A549 (cell line): ENCODE measurements at regions not wholly inside any gene's neighbourhood (a gene's known extent, or its start where the extent isn't known, plus 50 kb on each side); places are given as distances from the start of the nearest gene placed in this dataset.

Source experiments
- ATAC-seq, 2 experiments: fragments of 200-7000 bp in 1 of 2; fragments of >200 bp in 1 of 2; cut with Nextera tagmentation in 1 of 2; cut with Tn5 transposase in 1 of 2; 3 replicates each; pipeline versions ENCODE4 v1.8.0 to v1.9.1; 2018 to 2020; ENCODE audit warnings: mild to moderate bottlenecking in 1 of 2, moderate library complexity in 1 of 2
- CTCF ChIA-PET: fragments of 300-600 bp; sonication (Branson Sonifier 250); formaldehyde crosslinking; extraction: SDS; loops from one replicate; lab custom pipeline; 2021; ENCODE audit warnings: antibody characterized with exemption, inconsistent platforms; lab: Yijun Ruan, JAX
- POLR2A ChIA-PET: fragments of 350-600 bp; formaldehyde crosslinking; extraction: SDS; loops from one replicate; lab custom pipeline; 2021; ENCODE audit warnings: antibody characterized with exemption, inconsistent platforms; lab: Yijun Ruan, JAX
- DNase-seq, 2 experiments: peaks; one replicate each; pipeline versions ENCODE4 v3.0.0 to v3.0.0-alpha.2; 2011 to 2016; ENCODE audit warnings: low read depth in 1 of 2, low spot score in 1 of 2
- FAIRE-seq: peaks from 2 replicates; lab custom pipeline; 2011; peaks lifted over from hg19 to GRCh38; lab: Jason Lieb, UNC
- H3K27ac ChIP-seq, 2 experiments: fragments of >200 bp; sonication (Bioruptor Twin); formaldehyde crosslinking; 3 replicates each; pipeline ENCODE4 v1.5.1; 2016 to 2017
- H3K4me1 ChIP-seq: fragments of >200 bp; sonication (Bioruptor Twin); formaldehyde crosslinking; 3 replicates; pipeline ENCODE4 v1.6.1; 2016
- H3K4me2 ChIP-seq: fragments of >200 bp; sonication (Bioruptor Twin); formaldehyde crosslinking; 3 replicates; pipeline ENCODE4 v1.6.1; 2016
- H3K4me3 ChIP-seq: fragments of >200 bp; sonication (Bioruptor Twin); formaldehyde crosslinking; 3 replicates; pipeline ENCODE4 v1.5.1; 2016
- H3K9me3 ChIP-seq: fragments of >200 bp; sonication (Bioruptor Twin); formaldehyde crosslinking; 3 replicates; pipeline ENCODE4 v1.6.1; 2016
- CBX2 ChIP-seq: fragments of 200-600 bp; sonication (generic); IDR thresholded peaks from 2 replicates; pipeline ENCODE4 v1.6.1; 2016; ENCODE audit warnings: low read depth, mild to moderate bottlenecking, borderline replicate concordance
- CBX8 ChIP-seq: fragments of 200-600 bp; sonication (generic); IDR thresholded peaks from 2 replicates; pipeline ENCODE4 v1.6.1; 2016
- CHD2 ChIP-seq: fragments of 150-350 bp; IDR thresholded peaks from 2 replicates; pipeline ENCODE4 v1.6.1; 2014; ENCODE audit warnings: low read length; ENCODE audit not compliant: partially characterized antibody
- EHF ChIP-seq: fragments of 250-450 bp; sonication (Bioruptor Pico); IDR thresholded peaks from 2 replicates; pipeline ENCODE4 v1.5.0; 2020; ENCODE audit warnings: mild to moderate bottlenecking
- ESRRA ChIP-seq: fragments of 150-350 bp; IDR thresholded peaks from 2 replicates; pipeline ENCODE4 v1.6.1; 2014; ENCODE audit warnings: mild to moderate bottlenecking, low read length, borderline replicate concordance
- HDAC2 ChIP-seq: fragments of 200-600 bp; sonication (generic); IDR thresholded peaks from 2 replicates; pipeline ENCODE4 v1.6.1; 2016
- HOXB13 ChIP-seq: fragments of 250-450 bp; sonication (Bioruptor Pico); IDR thresholded peaks from 2 replicates; pipeline ENCODE4 v1.5.0; 2020; ENCODE audit warnings: low read depth, mild to moderate bottlenecking, moderate library complexity
- JUNB ChIP-seq: fragments of >200 bp; sonication (Bioruptor Twin); formaldehyde crosslinking; IDR thresholded peaks from 2 replicates; pipeline ENCODE4 v1.6.1; 2016
- NFE2L2 ChIP-seq: fragments of 150-350 bp; conservative IDR thresholded peaks from 2 replicates; pipeline ENCODE4 v1.6.1; 2014; ENCODE audit warnings: low read length
- NPAS2 ChIP-seq: fragments of 250-450 bp; sonication (Bioruptor Pico); IDR thresholded peaks from 2 replicates; pipeline ENCODE4 v1.8.0; 2022; ENCODE audit warnings: mild to moderate bottlenecking, moderate library complexity, borderline replicate concordance
- NR3C1 ChIP-seq: fragments of >200 bp; sonication (Bioruptor Twin); formaldehyde crosslinking; IDR thresholded peaks from 3 replicates; pipeline ENCODE4 v1.6.1; 2017
- PHF8 ChIP-seq: fragments of 200-600 bp; sonication (generic); IDR thresholded peaks from 2 replicates; pipeline ENCODE4 v1.6.1; 2016; ENCODE audit warnings: low read depth, mild to moderate bottlenecking, antibody characterized with exemption, moderate library complexity, borderline replicate concordance
- POLR2A ChIP-seq: IDR thresholded peaks from 2 replicates; pipeline ENCODE4 v1.6.1; 2012; ENCODE audit warnings: mild to moderate bottlenecking, low read length
- TFCP2L1 ChIP-seq: fragments of 250-450 bp; sonication (Bioruptor Pico); IDR thresholded peaks from 2 replicates; pipeline ENCODE4 v1.5.0; 2021; ENCODE audit warnings: mild to moderate bottlenecking
- TP53 ChIP-seq: fragments of 250-450 bp; sonication (Bioruptor Pico); IDR thresholded peaks from 2 replicates; pipeline ENCODE4 v1.5.0; 2021; ENCODE audit warnings: mild to moderate bottlenecking, moderate library complexity
- ZFP36 ChIP-seq: fragments of 450-650 bp; IDR thresholded peaks from 2 replicates; pipeline ENCODE4 v1.6.1; 2014; ENCODE audit warnings: borderline replicate concordance; ENCODE audit not compliant: partially characterized antibody
- WGBS: methylation state at CpG from one replicate; pipeline ENCODE4 v1.1.6; 2017; ENCODE audit errors: missing lambda C conversion rate; 5-methylcytosine and 5-hydroxymethylcytosine counted together
- TF ChIP-seq, protein P1 (sequence below): fragments of 250-450 bp; sonication (Bioruptor Pico); IDR thresholded peaks from 2 replicates; pipeline ENCODE4 v1.5.0; 2020; ENCODE audit warnings: low read depth, mild to moderate bottlenecking, moderate library complexity
- TF ChIP-seq, protein P2 (sequence below): fragments of 200-600 bp; sonication (generic); IDR thresholded peaks from 2 replicates; pipeline ENCODE4 v1.6.1; 2016; ENCODE audit warnings: antibody characterized with exemption, mild to moderate bottlenecking, moderate library complexity
- TF ChIP-seq, protein P3 (sequence below): fragments of 450-650 bp; IDR thresholded peaks from 2 replicates; pipeline ENCODE4 v1.6.1; 2014; ENCODE audit warnings: antibody characterized with exemption
- TF ChIP-seq, protein P4 (sequence below): IDR thresholded peaks from 2 replicates; pipeline ENCODE4 v1.6.1; 2012; ENCODE audit warnings: low read depth, borderline replicate concordance
- TF ChIP-seq, protein P5 (sequence below): fragments of >200 bp; sonication (Bioruptor Twin); formaldehyde crosslinking; IDR thresholded peaks from 3 replicates; pipeline ENCODE4 v1.5.1; 2016

DNA sequence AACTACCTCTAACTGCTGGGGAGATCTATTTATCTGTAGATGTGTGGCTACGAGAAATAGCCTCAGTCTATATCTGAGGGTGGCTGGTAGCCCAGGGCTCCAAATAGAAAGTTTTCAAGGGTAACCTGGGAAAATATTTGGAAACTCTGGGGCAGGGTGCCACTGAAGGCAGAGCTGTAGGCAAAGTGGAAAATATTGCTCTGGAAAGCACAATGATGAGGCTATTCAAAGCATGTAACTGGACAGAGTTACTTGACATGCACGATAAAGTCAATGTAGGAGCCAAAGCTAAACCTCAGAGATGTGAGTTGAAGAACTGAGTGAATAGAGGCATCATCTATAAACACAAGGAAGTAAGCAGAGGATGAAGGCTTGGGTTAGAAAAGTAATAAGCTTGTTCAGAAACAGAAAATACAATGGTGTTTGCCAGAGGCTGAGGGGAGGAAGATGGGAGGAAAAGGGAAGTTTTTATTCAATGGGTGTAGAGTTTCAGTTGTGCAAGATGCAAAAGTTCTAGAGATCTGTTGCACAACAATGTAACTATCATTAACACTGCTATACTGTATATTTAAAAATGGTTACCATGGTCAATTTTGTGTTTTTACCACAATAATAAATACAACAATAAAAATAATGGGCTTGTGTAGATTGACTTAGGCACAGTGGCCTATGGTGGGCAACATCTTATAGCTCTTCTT lies 171.6 kb downstream of the MBD2 start:
- no peak for FAIRE-seq
- CTCF ChIA-PET = no interaction called here

DNA sequence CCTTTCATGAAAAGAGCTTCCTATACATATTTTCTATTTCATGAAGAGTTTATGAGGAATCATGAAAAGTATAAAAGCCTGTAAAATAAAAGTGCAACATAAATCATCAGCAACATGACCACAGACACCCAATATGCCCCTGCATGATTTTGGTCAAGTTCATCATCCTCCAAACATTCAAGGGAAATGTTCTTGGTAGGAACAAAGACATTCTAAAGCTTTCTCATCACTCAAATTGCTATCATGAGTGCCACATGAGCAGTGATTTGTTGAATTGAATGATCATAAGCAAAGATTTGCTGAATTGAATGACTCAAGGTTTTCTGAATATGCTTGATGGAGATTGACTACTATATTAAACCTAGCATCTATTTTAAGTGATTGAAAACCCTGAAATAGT lies 172.2 kb downstream of the MBD2 start:
- TF ChIP-seq NR3C1 (no peak), TP53 (no peak), POLR2A (no peak), NPAS2 (no peak), PHF8 (no peak), ESRRA (no peak), ZFP36 (no peak), CHD2 (no peak)
- TF ChIP-seq, protein P1, sequence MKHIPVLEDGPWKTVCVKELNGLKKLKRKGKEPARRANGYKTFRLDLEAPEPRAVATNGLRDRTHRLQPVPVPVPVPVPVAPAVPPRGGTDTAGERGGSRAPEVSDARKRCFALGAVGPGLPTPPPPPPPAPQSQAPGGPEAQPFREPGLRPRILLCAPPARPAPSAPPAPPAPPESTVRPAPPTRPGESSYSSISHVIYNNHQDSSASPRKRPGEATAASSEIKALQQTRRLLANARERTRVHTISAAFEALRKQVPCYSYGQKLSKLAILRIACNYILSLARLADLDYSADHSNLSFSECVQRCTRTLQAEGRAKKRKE = no peak
- TF ChIP-seq, all 56 proteins: peak for 0
- Histone ChIP-seq H3K4me3 (no peak overlapping the region), H3K4me2 (no peak overlapping the region), H3K9me3 (no peaks in the 10 kb centered on the region), H3K27ac (no peak overlapping the region), H3K4me1 (no peaks in the 10 kb centered on the region)
- ATAC-seq (no peak), FAIRE-seq (no peak), DNase-seq (no peak)
- CTCF ChIA-PET = no interaction called here
- POLR2A ChIA-PET = no interaction called here

More for the DNA sequence above, 171.6 kb downstream of the MBD2 start:
- 0% methylated on average over 2 of the region's 2 CpGs for WGBS
- no peak overlapping the region for H3K27ac ChIP-seq
- no peaks in the 10 kb centered on the region for H3K9me3 ChIP-seq
- POLR2A ChIA-PET = interaction anchor here (0.5 kb wide), 1 partner anchor 346 kb away, joined by 3 read pairs; no protein-coding TSS in a partner anchor
- no peaks in the 10 kb centered on the region for H3K4me1 ChIP-seq
- DNase-seq (no peak), ATAC-seq (no peak)
- TF ChIP-seq TFCP2L1 (CRISPR knock-in tag) (no peak), TP53 (no peak)
- H3K4me2 ChIP-seq = no peak overlapping the region
- no peak overlapping the region for H3K4me3 ChIP-seq

DNA sequence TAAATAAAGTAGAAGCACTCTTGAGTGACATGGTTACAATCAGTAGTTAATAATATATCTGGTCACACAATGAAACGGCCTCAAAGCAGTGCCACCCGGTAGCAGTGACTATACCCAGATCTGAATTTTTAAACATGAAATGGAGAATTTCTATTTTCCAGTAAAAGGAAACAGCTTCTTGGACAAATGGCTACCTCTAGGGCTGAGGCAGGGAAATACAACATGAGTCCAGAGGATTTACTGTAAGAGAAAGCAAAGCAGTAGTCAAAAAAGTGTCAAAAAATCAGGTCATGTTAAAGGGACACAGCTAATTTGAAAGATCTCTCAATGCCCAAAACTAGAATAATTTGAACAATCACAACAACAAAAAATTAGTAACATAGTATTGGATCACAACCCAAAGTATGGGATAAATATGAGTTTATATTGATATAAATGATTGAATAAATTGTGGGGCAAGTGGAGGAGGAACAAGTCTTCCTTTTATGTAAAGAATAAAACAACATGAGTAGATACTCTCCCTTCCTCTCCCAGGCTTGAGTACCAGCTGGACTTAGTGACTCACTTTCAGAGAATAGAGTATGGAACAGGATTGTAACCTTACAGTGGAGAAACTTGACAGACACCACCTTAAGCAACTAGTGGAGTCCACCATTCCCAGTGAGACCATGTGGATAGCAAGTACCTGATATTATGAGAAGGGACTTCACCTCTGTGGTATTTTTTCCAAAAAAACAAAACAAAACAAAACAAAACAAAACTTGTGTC lies 180.8 kb downstream of the MBD2 start:
- H3K9me3 ChIP-seq = no peaks in the 10 kb centered on the region
- H3K4me1 ChIP-seq = no peaks in the 10 kb centered on the region
- FAIRE-seq (no peak), ATAC-seq (no peak), DNase-seq (no peak)
- no peak overlapping the region for H3K4me3 ChIP-seq
- no peak overlapping the region for H3K27ac ChIP-seq
- ChIA-PET CTCF (no interaction called here), POLR2A (no interaction called here)
- no peak for TF ChIP-seq JUNB
- TF ChIP-seq HDAC2 = no peak
- no peak for TF ChIP-seq ESRRA
- TF ChIP-seq HOXB13 (CRISPR knock-in tag) = no peak
- 16% methylated on average over 2 of the region's 2 CpGs for WGBS
- no peak overlapping the region for H3K4me2 ChIP-seq

DNA sequence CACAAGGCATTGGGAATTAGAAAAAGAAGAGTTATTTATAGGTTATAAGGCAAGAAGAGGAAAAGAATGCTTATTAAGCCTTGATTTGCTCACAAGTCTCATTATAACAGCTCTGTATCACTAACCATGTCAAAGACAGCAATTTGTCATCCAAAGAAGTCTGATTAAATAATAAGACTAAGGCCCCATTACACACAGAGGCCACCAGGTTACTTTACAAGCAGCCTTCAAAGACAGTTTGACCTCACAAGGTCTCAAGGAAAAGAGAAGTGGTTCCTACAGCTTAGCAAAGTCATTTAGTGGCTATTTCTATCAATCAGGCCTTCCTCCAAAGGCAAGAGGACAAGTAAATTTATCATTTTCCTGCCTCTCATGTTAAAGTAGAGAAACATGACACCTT lies 188.5 kb downstream of the MBD2 start:
- Histone ChIP-seq H3K4me3 (no peak overlapping the region), H3K27ac (no peak overlapping the region), H3K4me2 (no peak overlapping the region), H3K4me1 (no peaks in the 10 kb centered on the region), H3K9me3 (no peaks in the 10 kb centered on the region)
- DNase-seq (no peak), FAIRE-seq (no peak), ATAC-seq (no peak)
- POLR2A ChIA-PET = no interaction called here
- CTCF ChIA-PET = interaction anchor here (0.9 kb wide), 1 partner anchor 84 kb away, joined by 3 read pairs; no protein-coding TSS in a partner anchor
- TF ChIP-seq, protein P2, sequence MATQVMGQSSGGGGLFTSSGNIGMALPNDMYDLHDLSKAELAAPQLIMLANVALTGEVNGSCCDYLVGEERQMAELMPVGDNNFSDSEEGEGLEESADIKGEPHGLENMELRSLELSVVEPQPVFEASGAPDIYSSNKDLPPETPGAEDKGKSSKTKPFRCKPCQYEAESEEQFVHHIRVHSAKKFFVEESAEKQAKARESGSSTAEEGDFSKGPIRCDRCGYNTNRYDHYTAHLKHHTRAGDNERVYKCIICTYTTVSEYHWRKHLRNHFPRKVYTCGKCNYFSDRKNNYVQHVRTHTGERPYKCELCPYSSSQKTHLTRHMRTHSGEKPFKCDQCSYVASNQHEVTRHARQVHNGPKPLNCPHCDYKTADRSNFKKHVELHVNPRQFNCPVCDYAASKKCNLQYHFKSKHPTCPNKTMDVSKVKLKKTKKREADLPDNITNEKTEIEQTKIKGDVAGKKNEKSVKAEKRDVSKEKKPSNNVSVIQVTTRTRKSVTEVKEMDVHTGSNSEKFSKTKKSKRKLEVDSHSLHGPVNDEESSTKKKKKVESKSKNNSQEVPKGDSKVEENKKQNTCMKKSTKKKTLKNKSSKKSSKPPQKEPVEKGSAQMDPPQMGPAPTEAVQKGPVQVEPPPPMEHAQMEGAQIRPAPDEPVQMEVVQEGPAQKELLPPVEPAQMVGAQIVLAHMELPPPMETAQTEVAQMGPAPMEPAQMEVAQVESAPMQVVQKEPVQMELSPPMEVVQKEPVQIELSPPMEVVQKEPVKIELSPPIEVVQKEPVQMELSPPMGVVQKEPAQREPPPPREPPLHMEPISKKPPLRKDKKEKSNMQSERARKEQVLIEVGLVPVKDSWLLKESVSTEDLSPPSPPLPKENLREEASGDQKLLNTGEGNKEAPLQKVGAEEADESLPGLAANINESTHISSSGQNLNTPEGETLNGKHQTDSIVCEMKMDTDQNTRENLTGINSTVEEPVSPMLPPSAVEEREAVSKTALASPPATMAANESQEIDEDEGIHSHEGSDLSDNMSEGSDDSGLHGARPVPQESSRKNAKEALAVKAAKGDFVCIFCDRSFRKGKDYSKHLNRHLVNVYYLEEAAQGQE = no peak
- TF ChIP-seq CBX8 (no peak), CBX2 (no peak), NPAS2 (no peak), EHF (CRISPR knock-in tag) (no peak), NFE2L2 (no peak)
- TF ChIP-seq, protein P3, sequence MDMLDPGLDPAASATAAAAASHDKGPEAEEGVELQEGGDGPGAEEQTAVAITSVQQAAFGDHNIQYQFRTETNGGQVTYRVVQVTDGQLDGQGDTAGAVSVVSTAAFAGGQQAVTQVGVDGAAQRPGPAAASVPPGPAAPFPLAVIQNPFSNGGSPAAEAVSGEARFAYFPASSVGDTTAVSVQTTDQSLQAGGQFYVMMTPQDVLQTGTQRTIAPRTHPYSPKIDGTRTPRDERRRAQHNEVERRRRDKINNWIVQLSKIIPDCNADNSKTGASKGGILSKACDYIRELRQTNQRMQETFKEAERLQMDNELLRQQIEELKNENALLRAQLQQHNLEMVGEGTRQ = no peak
- TF ChIP-seq, protein P4, sequence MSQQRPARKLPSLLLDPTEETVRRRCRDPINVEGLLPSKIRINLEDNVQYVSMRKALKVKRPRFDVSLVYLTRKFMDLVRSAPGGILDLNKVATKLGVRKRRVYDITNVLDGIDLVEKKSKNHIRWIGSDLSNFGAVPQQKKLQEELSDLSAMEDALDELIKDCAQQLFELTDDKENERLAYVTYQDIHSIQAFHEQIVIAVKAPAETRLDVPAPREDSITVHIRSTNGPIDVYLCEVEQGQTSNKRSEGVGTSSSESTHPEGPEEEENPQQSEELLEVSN = no peak
- TF ChIP-seq, protein P5, sequence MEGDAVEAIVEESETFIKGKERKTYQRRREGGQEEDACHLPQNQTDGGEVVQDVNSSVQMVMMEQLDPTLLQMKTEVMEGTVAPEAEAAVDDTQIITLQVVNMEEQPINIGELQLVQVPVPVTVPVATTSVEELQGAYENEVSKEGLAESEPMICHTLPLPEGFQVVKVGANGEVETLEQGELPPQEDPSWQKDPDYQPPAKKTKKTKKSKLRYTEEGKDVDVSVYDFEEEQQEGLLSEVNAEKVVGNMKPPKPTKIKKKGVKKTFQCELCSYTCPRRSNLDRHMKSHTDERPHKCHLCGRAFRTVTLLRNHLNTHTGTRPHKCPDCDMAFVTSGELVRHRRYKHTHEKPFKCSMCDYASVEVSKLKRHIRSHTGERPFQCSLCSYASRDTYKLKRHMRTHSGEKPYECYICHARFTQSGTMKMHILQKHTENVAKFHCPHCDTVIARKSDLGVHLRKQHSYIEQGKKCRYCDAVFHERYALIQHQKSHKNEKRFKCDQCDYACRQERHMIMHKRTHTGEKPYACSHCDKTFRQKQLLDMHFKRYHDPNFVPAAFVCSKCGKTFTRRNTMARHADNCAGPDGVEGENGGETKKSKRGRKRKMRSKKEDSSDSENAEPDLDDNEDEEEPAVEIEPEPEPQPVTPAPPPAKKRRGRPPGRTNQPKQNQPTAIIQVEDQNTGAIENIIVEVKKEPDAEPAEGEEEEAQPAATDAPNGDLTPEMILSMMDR = no peak
